Umbilical cord (tissue), 1 donor: ENCODE measurements at regions not wholly inside any gene's neighbourhood (a gene's known extent, or its start where the extent isn't known, plus 50 kb on each side); places are given as distances from the start of the nearest gene placed in this dataset.
A peak's percentile ranks its signal among the peaks of the same experiment; 100 is the strongest.

Experiments
- DNase-seq: peaks from one replicate; pipeline ENCODE4 v3.0.0-alpha.2; 2015; ENCODE audit warnings: low spot score

- DNase-seq, result no peak
These were observed 189.4 kb downstream of the ARL4C start for GRCh38 chr2:234307322-234307961.

- no peak for DNase-seq
These were observed 190.3 kb downstream of the ARL4C start for GRCh38 chr2:234306426-234307173.

DNA sequence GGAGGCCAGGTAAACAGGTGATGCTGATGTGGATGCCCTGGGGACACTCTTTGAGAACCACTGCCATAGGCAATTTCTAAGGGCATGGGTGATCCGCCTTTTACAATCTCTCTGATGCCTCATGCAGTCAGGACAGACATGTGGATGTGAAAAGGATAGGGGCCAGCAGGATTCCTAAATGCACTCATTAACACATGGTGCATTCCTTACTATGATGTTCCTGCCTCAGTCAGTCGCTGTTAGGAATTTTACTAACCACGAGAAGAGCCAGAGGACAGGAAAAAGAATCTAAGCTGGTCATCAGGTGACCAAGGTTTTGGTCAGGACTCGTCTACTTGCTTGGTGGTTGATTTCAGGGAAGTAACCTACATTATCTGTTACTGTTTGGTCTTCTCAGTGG is 191.0 kb downstream of the ARL4C start:
- no peak for DNase-seq

GRCh38 chr2:234304950-234305349 is 191.9 kb downstream of the ARL4C start:
- no peak for DNase-seq

DNA sequence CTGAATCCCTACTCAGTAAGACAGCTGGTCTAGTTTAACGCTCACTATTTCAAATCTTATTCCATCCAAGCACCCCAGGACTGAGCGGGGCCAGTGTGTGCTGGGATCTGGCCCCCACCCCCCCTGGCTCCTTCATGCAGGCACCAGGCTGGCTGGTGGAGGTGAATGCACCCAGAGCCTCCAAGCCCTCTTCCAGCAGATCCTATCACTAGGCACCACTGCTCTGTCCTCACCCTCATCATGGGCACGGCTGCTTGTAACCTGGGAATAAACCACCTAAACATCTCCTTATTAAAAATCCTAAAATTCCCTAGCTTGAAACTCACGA is 194.3 kb downstream of the ARL4C start:
- DNase-seq, result no peak

- peak; percentile 63 for DNase-seq
These were observed 195.7 kb downstream of the ARL4C start for GRCh38 chr2:234300932-234301823.

DNA sequence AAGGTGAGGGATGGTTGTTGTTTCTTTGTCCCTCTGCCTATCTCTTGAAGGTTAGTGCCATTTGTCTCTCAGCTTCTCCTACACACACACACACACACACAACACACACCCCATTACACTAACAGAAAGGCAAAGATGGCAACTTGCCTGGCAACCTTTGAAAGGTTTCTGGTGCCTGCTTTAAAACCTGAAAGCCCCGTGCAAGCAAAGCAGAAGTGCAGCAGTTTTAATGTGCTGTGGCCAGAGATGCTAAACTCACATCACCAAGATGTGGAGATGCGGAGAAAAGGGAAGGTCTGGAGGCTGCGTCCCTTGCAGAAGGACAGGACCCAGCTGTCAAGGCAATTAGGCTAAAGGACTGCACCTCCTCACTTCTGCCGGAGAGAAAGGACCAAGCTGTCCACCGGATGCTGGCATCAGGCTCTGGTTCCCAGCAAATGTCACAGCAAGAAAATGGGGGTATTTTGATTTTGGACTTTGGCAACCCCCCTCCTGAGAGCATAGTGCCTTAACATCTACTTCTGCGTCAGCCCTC is 196.4 kb downstream of the ARL4C start:
- no peak for DNase-seq

- DNase-seq, result no peak
These were observed 198.0 kb downstream of the ARL4C start for GRCh38 chr2:234298918-234299317.

- DNase-seq, result peak; percentile 94
These were observed 199.9 kb downstream of the ARL4C start for GRCh38 chr2:234296991-234297390.

- no peak for DNase-seq
These were observed 202.9 kb downstream of the ARL4C start for GRCh38 chr2:234293973-234294372.

DNA sequence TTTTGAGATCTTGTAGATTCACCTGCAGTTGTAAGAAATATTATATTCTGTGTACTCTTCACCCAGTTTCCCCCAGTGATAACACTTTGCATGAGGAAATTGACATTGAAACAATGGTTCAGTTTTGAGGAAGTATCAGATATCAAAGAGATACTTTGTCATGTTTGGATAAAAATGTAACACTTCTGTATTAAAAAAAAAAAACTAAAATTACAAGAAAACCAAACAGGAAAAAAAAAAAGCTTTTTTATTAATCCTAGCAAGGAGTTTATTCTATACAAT is 204.0 kb downstream of the ARL4C start:
- no peak for DNase-seq

GRCh38 chr2:234292205-234292961 is 204.5 kb downstream of the ARL4C start:
- DNase-seq, result no peak

- DNase-seq, result no peak
These were observed 205.1 kb downstream of the ARL4C start for GRCh38 chr2:234291765-234292204.

- no peak for DNase-seq
These were observed 206.2 kb downstream of the ARL4C start for GRCh38 chr2:234290671-234291070.

GRCh38 chr2:234289834-234290590 is 206.9 kb downstream of the ARL4C start:
- peak; percentile 92 for DNase-seq

GRCh38 chr2:234288974-234289455 is 207.9 kb downstream of the ARL4C start:
- DNase-seq, result peak; percentile 36

GRCh38 chr2:234287650-234288049 is 209.2 kb downstream of the ARL4C start:
- no peak for DNase-seq

GRCh38 chr2:234286956-234287355 is 209.9 kb downstream of the ARL4C start:
- no peak for DNase-seq

DNA sequence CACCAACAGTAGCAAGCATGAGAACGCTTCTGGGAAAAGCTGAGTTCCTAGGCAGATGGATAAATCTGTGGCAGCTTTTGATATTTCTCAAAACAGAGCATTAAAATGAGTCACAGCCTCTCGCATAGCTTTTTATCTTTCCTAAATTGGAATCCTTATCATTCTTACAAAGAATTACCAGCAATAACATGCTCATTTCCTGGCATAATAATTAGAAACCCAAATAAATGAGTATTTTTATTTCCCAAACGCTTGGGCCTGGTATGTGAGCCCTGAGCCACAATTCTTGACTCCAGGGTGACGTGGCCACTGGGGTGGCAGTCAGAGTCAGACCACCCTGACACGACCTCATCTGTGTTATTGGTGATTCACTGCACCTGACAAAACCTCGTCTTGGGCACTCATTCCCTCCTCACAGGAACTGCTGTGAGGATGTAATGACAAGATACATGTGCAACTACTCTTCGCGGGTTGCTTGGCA is 210.7 kb downstream of the ARL4C start:
- DNase-seq, result peak; percentile 62

GRCh38 chr2:234285541-234285940 is 211.3 kb downstream of the ARL4C start:
- DNase-seq, result no peak

GRCh38 chr2:234279637-234280036 is 217.2 kb downstream of the ARL4C start:
- DNase-seq, result no peak
